SK-N-SH (cell line): ENCODE measurements at regions not wholly inside any gene's neighbourhood (a gene's known extent, or its start where the extent isn't known, plus 50 kb on each side); places are given as distances from the start of the nearest gene placed in this dataset.

Source experiments
- CTCF ChIA-PET: fragments of 300-600, 350-600 bp; formaldehyde crosslinking; extraction: SDS; loops from one replicate; lab custom pipeline; 2021; lab: Yijun Ruan, JAX
- POLR2A ChIA-PET: fragments of 350-600 bp; sonication (Branson Sonifier 250); formaldehyde crosslinking; extraction: SDS; loops from one replicate; lab custom pipeline; 2020; ENCODE audit warnings: antibody characterized with exemption, inconsistent platforms; lab: Yijun Ruan, JAX
- DNase-seq: peaks from one replicate; pipeline ENCODE4 v3.0.0; 2012
- H2AFZ ChIP-seq: fragments of 200-600 bp; sonication (generic); 2 replicates; pipeline ENCODE4 v1.8.1; 2016; ENCODE audit warnings: antibody characterized with exemption, mild to moderate bottlenecking, low read depth
- H3F3A ChIP-seq: fragments of 200-600 bp; sonication (generic); replicated peaks from 2 replicates; pipeline ENCODE3; 2016; ENCODE audit warnings: antibody characterized with exemption, mild to moderate bottlenecking; ENCODE audit not compliant: insufficient read depth
- H3K27ac ChIP-seq, 2 experiments: fragments of 200-500 bp in 1 of 2; fragments of 200-600 bp in 1 of 2; sonication (Bioruptor generic) in 1 of 2; sonication (generic), shearing (Covaris generic) in 1 of 2; 2 replicates each; pipeline versions ENCODE4 v1.5.1 to v1.6.1; 2014 to 2016; ENCODE audit warnings: low read depth in 2 of 2, inconsistent platforms in 1 of 2, low read length in 1 of 2, mild to moderate bottlenecking in 1 of 2, mixed read lengths in 1 of 2
- H3K27me3 ChIP-seq: fragments of 200-600 bp; sonication (generic), shearing (Covaris generic); 2 replicates; pipeline ENCODE4 v1.6.1; 2016; ENCODE audit warnings: mixed run types; ENCODE audit not compliant: insufficient read depth
- H3K36me3 ChIP-seq, 2 experiments: fragments of 200-500 bp in 1 of 2; fragments of 200-600 bp in 1 of 2; sonication (Bioruptor generic) in 1 of 2; sonication (generic) in 1 of 2; replicated peaks in 1 of 2; 2 replicates each; pipeline versions ENCODE3 to v1.5.1; 2014 to 2016; ENCODE audit warnings: low read length in 1 of 2, mild to moderate bottlenecking in 1 of 2; ENCODE audit not compliant: insufficient read depth in 2 of 2, control insufficient read depth in 1 of 2
- H3K4me1 ChIP-seq, 2 experiments: fragments of 200-500 bp in 1 of 2; fragments of 200-600 bp in 1 of 2; sonication (Bioruptor generic) in 1 of 2; sonication (generic), shearing (Covaris generic) in 1 of 2; 2 replicates each; pipeline versions ENCODE4 v1.5.1 to v1.6.1; 2014 to 2016; ENCODE audit warnings: low read depth in 1 of 2, low read length in 1 of 2, mixed run types in 1 of 2; ENCODE audit not compliant: insufficient read depth in 2 of 2, control insufficient read depth in 1 of 2
- H3K4me2 ChIP-seq: fragments of 200-600 bp; sonication (generic), shearing (Covaris generic); 2 replicates; pipeline ENCODE4 v1.6.1; 2017; ENCODE audit warnings: mixed run types
- H3K4me3 ChIP-seq, 2 experiments: fragments of 200-500 bp in 1 of 2; fragments of 200-600 bp in 1 of 2; sonication (Bioruptor generic) in 1 of 2; sonication (generic), shearing (Covaris generic) in 1 of 2; 2 replicates each; pipeline versions ENCODE4 v1.5.1 to v1.8.1; 2014 to 2016; ENCODE audit warnings: low read depth in 2 of 2, inconsistent platforms in 1 of 2, low read length in 1 of 2, mild to moderate bottlenecking in 1 of 2, mixed read lengths in 1 of 2, moderate library complexity in 1 of 2
- H3K79me2 ChIP-seq: fragments of 200-600 bp; sonication (generic); 2 replicates; pipeline ENCODE4 v1.8.1; 2017; ENCODE audit warnings: mild to moderate bottlenecking; ENCODE audit not compliant: insufficient read depth
- H3K9ac ChIP-seq: fragments of 200-600 bp; sonication (generic); 2 replicates; pipeline ENCODE4 v1.6.1; 2017; ENCODE audit warnings: mixed run types
- H3K9me2 ChIP-seq: fragments of 200-600 bp; sonication (generic); 2 replicates; pipeline ENCODE4 v1.6.1; 2017; ENCODE audit warnings: mixed run types
- H3K9me3 ChIP-seq: fragments of 200-600 bp; sonication (generic); 2 replicates; pipeline ENCODE4 v1.6.1; 2017; ENCODE audit warnings: mixed run types, mild to moderate bottlenecking, moderate library complexity
- H4K20me1 ChIP-seq: fragments of 200-600 bp; sonication (generic); 2 replicates; pipeline ENCODE4 v1.6.1; 2017; ENCODE audit warnings: mild to moderate bottlenecking, mixed run types; ENCODE audit not compliant: insufficient read depth
- EP300 ChIP-seq, 2 experiments: IDR thresholded peaks; 2 replicates each; pipeline versions ENCODE4 v1.4.0 to v1.6.1; 2012; ENCODE audit warnings: borderline replicate concordance in 1 of 2, low read depth in 1 of 2, low read length in 1 of 2
- FOSL2 ChIP-seq: IDR thresholded peaks from 2 replicates; pipeline ENCODE4 v1.4.0; 2012; ENCODE audit warnings: low read depth, mild to moderate bottlenecking, moderate library complexity, borderline replicate concordance
- GABPA ChIP-seq: IDR thresholded peaks from 2 replicates; pipeline ENCODE4 v1.4.0; 2012; ENCODE audit warnings: low read depth, mild to moderate bottlenecking
- GATA2 ChIP-seq: sonication (generic); formaldehyde crosslinking; IDR thresholded peaks from 2 replicates; pipeline ENCODE4 v1.5.0; 2020; ENCODE audit warnings: mild to moderate bottlenecking, missing genetic modification reagents
- MEF2A ChIP-seq: IDR thresholded peaks from 2 replicates; pipeline ENCODE4 v1.4.0; 2012; ENCODE audit warnings: low read depth, borderline replicate concordance
- NFIC ChIP-seq: IDR thresholded peaks from 2 replicates; pipeline ENCODE4 v1.4.0; 2012; ENCODE audit warnings: borderline replicate concordance
- RCOR1 ChIP-seq: fragments of 150-350 bp; IDR thresholded peaks from 2 replicates; pipeline ENCODE4 v1.6.1; 2017; ENCODE audit warnings: antibody characterized with exemption, low read length
- RXRA ChIP-seq: IDR thresholded peaks from 2 replicates; pipeline ENCODE4 v1.4.0; 2012; ENCODE audit warnings: low read depth, mild to moderate bottlenecking, borderline replicate concordance
- SMC3 ChIP-seq: IDR thresholded peaks from 2 replicates; pipeline ENCODE4 v1.6.1; 2012; ENCODE audit warnings: low read depth, low read length, improper control_type of control experiment
- TAF1 ChIP-seq: IDR thresholded peaks from 2 replicates; pipeline ENCODE4 v1.6.1; 2012; ENCODE audit warnings: low read depth, mild to moderate bottlenecking, low read length, moderate library complexity, borderline replicate concordance
- TEAD4 ChIP-seq: IDR thresholded peaks from 2 replicates; pipeline ENCODE4 v1.4.0; 2012; ENCODE audit warnings: mild to moderate bottlenecking, borderline replicate concordance; ENCODE audit not compliant: insufficient read depth
- YY1 ChIP-seq: IDR thresholded peaks from 2 replicates; pipeline ENCODE4 v1.4.0; 2012; ENCODE audit warnings: low read depth, mild to moderate bottlenecking
- WGBS: methylation state at CpG from one replicate; pipeline ENCODE4 v1.1.6; 2017; ENCODE audit warnings: low lambda C conversion rate; 5-methylcytosine and 5-hydroxymethylcytosine counted together
- TF ChIP-seq, protein P1 (sequence below): IDR thresholded peaks from 2 replicates; pipeline ENCODE4; 2012
- TF ChIP-seq, protein P2 (sequence below): IDR thresholded peaks from 2 replicates; pipeline ENCODE4 v1.6.1; 2012; ENCODE audit warnings: mild to moderate bottlenecking, low read depth, low read length, moderate library complexity
- TF ChIP-seq, protein P3 (sequence below): IDR thresholded peaks from 2 replicates; pipeline ENCODE4 v1.4.0; 2012; ENCODE audit warnings: low read depth, borderline replicate concordance
- TF ChIP-seq, protein P4 (sequence below): fragments of 200-600 bp; sonication (generic); IDR thresholded peaks from 2 replicates; pipeline ENCODE4 v1.6.1; 2017; ENCODE audit warnings: antibody characterized with exemption, mild to moderate bottlenecking, moderate library complexity

DNA sequence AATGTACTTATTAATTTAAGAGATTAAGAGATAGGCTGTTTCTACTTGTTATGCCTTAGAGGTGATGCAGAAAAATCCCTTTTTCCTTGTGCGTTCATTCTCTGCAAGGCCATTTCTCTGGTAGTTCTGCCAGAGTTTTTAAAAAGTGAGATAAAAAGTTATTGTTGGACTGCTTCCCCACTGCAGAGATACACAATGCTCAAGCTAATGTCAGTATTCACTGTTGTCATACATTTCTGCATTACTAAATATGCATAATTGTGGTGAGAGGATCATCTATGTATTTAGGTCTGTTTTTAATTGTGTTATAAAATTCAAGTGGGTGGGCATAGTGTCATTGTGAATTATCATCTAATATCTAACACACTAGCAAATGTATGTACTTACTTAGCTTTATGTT, 600.4 kb downstream of the HTR1B start:
- Histone ChIP-seq H3K4me1 (no peaks in the 10 kb centered on the region), H3K4me3 (no peak overlapping the region), H3K4me2 (no peak overlapping the region), H3K9me2 (no peaks in the 10 kb centered on the region), H3K27me3 (no peaks in the 10 kb centered on the region), H3K79me2 (no peaks in the 10 kb centered on the region), H2AFZ (no peak overlapping the region), H3K27ac (no peak overlapping the region), H3K36me3 (no peaks in the 10 kb centered on the region), H4K20me1 (no peaks in the 10 kb centered on the region), H3K9ac (no peak overlapping the region), H3K9me3 (no peaks in the 10 kb centered on the region), H3F3A (peaks cover 7% of the 10 kb centered on the region)
- TF ChIP-seq, protein P1, sequence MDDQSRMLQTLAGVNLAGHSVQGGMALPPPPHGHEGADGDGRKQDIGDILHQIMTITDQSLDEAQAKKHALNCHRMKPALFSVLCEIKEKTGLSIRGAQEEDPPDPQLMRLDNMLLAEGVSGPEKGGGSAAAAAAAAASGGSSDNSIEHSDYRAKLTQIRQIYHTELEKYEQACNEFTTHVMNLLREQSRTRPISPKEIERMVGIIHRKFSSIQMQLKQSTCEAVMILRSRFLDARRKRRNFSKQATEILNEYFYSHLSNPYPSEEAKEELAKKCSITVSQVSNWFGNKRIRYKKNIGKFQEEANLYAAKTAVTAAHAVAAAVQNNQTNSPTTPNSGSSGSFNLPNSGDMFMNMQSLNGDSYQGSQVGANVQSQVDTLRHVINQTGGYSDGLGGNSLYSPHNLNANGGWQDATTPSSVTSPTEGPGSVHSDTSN, result no peak
- TF ChIP-seq NFIC (no peak), SMC3 (no peak), EP300 (IDR thresholded peaks at IDR 0.05; ENCODE audit: borderline replicate concordance in 1 of 2, low read depth in 1 of 2, low read length in 1 of 2) (no peak), FOSL2 (no peak), YY1 (no peak), GABPA (no peak), RCOR1 (no peak), MEF2A (no peak), TAF1 (no peak), GATA2 (CRISPR knock-in tag) (no peak), RXRA (no peak), TEAD4 (no peak)
- TF ChIP-seq, protein P2, sequence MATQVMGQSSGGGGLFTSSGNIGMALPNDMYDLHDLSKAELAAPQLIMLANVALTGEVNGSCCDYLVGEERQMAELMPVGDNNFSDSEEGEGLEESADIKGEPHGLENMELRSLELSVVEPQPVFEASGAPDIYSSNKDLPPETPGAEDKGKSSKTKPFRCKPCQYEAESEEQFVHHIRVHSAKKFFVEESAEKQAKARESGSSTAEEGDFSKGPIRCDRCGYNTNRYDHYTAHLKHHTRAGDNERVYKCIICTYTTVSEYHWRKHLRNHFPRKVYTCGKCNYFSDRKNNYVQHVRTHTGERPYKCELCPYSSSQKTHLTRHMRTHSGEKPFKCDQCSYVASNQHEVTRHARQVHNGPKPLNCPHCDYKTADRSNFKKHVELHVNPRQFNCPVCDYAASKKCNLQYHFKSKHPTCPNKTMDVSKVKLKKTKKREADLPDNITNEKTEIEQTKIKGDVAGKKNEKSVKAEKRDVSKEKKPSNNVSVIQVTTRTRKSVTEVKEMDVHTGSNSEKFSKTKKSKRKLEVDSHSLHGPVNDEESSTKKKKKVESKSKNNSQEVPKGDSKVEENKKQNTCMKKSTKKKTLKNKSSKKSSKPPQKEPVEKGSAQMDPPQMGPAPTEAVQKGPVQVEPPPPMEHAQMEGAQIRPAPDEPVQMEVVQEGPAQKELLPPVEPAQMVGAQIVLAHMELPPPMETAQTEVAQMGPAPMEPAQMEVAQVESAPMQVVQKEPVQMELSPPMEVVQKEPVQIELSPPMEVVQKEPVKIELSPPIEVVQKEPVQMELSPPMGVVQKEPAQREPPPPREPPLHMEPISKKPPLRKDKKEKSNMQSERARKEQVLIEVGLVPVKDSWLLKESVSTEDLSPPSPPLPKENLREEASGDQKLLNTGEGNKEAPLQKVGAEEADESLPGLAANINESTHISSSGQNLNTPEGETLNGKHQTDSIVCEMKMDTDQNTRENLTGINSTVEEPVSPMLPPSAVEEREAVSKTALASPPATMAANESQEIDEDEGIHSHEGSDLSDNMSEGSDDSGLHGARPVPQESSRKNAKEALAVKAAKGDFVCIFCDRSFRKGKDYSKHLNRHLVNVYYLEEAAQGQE, result no peak
- TF ChIP-seq, protein P3, sequence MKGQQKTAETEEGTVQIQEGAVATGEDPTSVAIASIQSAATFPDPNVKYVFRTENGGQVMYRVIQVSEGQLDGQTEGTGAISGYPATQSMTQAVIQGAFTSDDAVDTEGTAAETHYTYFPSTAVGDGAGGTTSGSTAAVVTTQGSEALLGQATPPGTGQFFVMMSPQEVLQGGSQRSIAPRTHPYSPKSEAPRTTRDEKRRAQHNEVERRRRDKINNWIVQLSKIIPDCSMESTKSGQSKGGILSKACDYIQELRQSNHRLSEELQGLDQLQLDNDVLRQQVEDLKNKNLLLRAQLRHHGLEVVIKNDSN, result no peak
- TF ChIP-seq, protein P4, sequence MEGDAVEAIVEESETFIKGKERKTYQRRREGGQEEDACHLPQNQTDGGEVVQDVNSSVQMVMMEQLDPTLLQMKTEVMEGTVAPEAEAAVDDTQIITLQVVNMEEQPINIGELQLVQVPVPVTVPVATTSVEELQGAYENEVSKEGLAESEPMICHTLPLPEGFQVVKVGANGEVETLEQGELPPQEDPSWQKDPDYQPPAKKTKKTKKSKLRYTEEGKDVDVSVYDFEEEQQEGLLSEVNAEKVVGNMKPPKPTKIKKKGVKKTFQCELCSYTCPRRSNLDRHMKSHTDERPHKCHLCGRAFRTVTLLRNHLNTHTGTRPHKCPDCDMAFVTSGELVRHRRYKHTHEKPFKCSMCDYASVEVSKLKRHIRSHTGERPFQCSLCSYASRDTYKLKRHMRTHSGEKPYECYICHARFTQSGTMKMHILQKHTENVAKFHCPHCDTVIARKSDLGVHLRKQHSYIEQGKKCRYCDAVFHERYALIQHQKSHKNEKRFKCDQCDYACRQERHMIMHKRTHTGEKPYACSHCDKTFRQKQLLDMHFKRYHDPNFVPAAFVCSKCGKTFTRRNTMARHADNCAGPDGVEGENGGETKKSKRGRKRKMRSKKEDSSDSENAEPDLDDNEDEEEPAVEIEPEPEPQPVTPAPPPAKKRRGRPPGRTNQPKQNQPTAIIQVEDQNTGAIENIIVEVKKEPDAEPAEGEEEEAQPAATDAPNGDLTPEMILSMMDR, result no peak
- POLR2A ChIA-PET, result no interaction called here
- DNase-seq, result no peak
- CTCF ChIA-PET, result interaction anchor here (0.7 to 1.3 kb wide), 5 partner anchors 9 to 973 kb away, joined by 3 to 5 read pairs (median 3); no protein-coding TSS in a partner anchor
- 0% methylated on average over 1 of the region's 1 CpG for WGBS
